ENCODE measurements at regions not wholly inside any gene's neighbourhood (a gene's known extent, or its start where the extent isn't known, plus 50 kb on each side); places are given as distances from the start of the nearest gene placed in this dataset.

DNA sequence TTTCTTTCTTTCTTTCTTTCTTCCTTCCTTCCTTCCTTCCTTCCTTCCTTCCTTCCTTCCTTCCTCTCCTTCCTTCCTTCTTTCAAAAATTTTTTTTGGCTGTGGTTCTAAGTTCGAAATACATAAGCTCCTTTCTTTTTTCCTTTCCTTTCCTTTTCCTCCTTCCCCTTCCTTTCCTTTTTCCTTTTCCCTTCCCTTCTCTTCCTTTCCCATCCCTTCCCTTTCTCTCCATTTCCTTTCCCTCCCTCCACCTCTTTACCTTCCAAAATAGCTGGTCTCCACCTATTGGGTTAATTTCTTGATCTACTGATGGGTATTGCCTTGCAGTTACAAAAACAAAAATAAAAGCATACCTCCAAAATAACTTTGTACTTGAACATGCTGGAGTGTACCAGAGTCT, 73.4 kb upstream of the GPRIN3 start:
- Histone ChIP-seq H3K36me3 (ENCODE audit: control insufficient read depth in 2 of 2, insufficient read depth in 2 of 2, low read length in 2 of 2) (no peaks in the 10 kb centered on the region), H3K27me3 (ENCODE audit: control insufficient read depth in 2 of 2, insufficient read depth in 2 of 2, low read length in 2 of 2) (no peaks in the 10 kb centered on the region), H3K9ac (ENCODE audit: low read depth in 1 of 2, low read length in 2 of 2) (no peak overlapping the region), H3K27ac (ENCODE audit: low read depth in 2 of 2, low read length in 2 of 2) (no peak overlapping the region), H3K4me3 (ENCODE audit: low read length in 2 of 2) (no peak overlapping the region), H3K9me3 (ENCODE audit: control insufficient read depth in 2 of 2, low read length in 2 of 2) (no peaks in the 10 kb centered on the region), H3K4me1 (ENCODE audit: control insufficient read depth in 2 of 2, insufficient read depth in 2 of 2, low read length in 2 of 2) (no peaks in the 10 kb centered on the region)

DNA sequence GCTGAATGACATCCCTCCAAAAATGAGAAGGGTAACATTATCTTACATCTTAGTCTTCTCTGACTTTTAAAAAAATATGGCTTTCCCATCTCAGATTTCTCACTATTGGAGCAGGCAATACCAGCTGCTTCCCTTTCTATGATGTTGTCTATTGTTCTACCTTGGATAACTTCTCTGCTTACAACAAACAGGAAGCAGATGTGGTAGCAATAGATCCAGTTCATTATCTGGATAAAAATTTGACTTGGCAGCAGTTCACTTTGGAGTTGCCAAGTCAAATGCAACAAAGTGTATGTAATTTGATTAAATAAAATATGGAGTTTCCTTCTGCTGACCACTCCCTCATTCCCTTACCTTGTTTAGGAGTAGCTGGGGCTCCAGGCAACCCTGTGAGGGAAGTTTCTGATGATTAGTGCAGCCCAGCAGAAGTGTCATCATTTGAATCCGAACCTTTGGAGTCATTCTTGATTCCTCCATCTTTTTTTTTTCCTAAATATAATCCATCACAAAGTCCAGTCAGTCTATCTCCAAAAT, 72.0 kb upstream of the GPRIN3 start:
- no peaks in the 10 kb centered on the region for H3K36me3 ChIP-seq (ENCODE audit: control insufficient read depth in 2 of 2, insufficient read depth in 2 of 2, low read length in 2 of 2)
- H3K4me3 ChIP-seq (ENCODE audit: low read length in 2 of 2): no peak overlapping the region
- H3K27me3 ChIP-seq (ENCODE audit: control insufficient read depth in 2 of 2, insufficient read depth in 2 of 2, low read length in 2 of 2): no peaks in the 10 kb centered on the region
- no peaks in the 10 kb centered on the region for H3K4me1 ChIP-seq (ENCODE audit: control insufficient read depth in 2 of 2, insufficient read depth in 2 of 2, low read length in 2 of 2)
- H3K27ac ChIP-seq (ENCODE audit: low read depth in 2 of 2, low read length in 2 of 2): no peak overlapping the region
- H3K9me3 ChIP-seq (ENCODE audit: control insufficient read depth in 2 of 2, low read length in 2 of 2): no peaks in the 10 kb centered on the region
- H3K9ac ChIP-seq (ENCODE audit: low read depth in 1 of 2, low read length in 2 of 2): no peak overlapping the region

DNA sequence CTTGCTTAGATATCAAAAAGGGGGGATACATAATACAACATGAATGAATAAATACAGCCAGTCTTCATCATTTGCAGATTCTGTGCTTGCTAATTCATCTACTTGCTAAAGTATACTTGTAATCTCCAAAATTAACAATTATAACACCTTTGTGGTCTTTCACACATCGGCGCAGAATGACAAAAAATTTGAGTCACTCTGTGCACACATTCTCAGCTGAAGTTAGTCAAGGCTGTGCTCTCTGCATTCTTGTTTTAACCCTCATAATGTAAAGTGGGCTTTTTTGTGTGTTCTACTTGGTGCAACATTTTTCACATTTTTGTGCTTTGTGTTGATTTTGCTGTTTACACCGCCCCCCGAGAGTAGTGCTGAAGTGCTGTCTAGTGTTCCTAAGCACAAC, 65.8 kb upstream of the GPRIN3 start:
- Histone ChIP-seq H3K27me3 (ENCODE audit: control insufficient read depth in 2 of 2, insufficient read depth in 2 of 2, low read length in 2 of 2) (no peaks in the 10 kb centered on the region), H3K36me3 (ENCODE audit: control insufficient read depth in 2 of 2, insufficient read depth in 2 of 2, low read length in 2 of 2) (no peaks in the 10 kb centered on the region), H3K27ac (ENCODE audit: low read depth in 2 of 2, low read length in 2 of 2) (no peak overlapping the region), H3K4me1 (ENCODE audit: control insufficient read depth in 2 of 2, insufficient read depth in 2 of 2, low read length in 2 of 2) (no peaks in the 10 kb centered on the region), H3K9me3 (ENCODE audit: control insufficient read depth in 2 of 2, low read length in 2 of 2) (no peaks in the 10 kb centered on the region), H3K9ac (ENCODE audit: low read depth in 1 of 2, low read length in 2 of 2) (no peak overlapping the region), H3K4me3 (ENCODE audit: low read length in 2 of 2) (no peak overlapping the region)

DNA sequence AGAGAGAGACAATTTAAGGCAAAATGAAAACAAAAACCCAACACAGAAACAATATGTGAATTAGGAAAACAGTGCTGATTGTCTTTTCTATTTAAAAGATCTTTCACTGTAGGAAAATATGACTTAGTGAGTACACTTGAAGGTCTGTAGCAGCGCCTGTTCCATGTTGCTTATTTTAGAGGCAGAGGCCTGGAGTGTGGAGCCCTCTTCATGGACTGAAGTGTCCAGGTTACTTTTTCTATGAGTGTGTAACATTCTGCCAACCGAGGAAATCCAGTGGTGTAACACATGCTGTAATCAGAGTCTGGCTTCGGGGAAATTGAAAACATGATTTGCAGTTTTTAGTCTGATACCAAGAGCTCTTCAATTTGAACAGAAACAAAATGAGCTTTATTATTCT, 64.0 kb upstream of the GPRIN3 start:
- Histone ChIP-seq H3K27me3 (ENCODE audit: control insufficient read depth in 2 of 2, insufficient read depth in 2 of 2, low read length in 2 of 2) (no peaks in the 10 kb centered on the region), H3K4me3 (ENCODE audit: low read length in 2 of 2) (no peak overlapping the region), H3K9ac (ENCODE audit: low read depth in 1 of 2, low read length in 2 of 2) (no peak overlapping the region), H3K9me3 (ENCODE audit: control insufficient read depth in 2 of 2, low read length in 2 of 2) (no peaks in the 10 kb centered on the region), H3K4me1 (ENCODE audit: control insufficient read depth in 2 of 2, insufficient read depth in 2 of 2, low read length in 2 of 2) (no peaks in the 10 kb centered on the region), H3K36me3 (ENCODE audit: control insufficient read depth in 2 of 2, insufficient read depth in 2 of 2, low read length in 2 of 2) (no peaks in the 10 kb centered on the region), H3K27ac (ENCODE audit: low read depth in 2 of 2, low read length in 2 of 2) (no peak overlapping the region)

DNA sequence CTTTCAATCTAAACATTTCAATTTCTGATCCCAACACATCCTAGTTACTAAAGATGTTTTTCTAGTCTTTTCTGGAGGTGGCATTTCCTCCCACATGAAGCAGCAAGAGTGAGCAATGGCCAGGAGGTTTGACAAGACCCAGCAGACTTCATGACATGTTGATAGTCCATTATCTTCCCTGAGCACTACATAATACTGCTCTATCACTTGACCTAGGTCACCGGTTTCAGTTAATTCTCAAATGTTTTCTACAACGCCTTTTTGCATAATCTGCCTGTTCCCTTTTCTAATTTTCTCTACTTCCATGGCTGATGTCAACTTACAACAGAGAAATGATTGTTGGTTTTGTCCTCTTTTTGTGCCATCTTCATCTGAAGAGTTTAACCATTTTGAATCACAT, 62.0 kb upstream of the GPRIN3 start:
- no peak overlapping the region for H3K27ac ChIP-seq (ENCODE audit: low read depth in 2 of 2, low read length in 2 of 2)
- H3K27me3 ChIP-seq (ENCODE audit: control insufficient read depth in 2 of 2, insufficient read depth in 2 of 2, low read length in 2 of 2): no peaks in the 10 kb centered on the region
- no peak overlapping the region for H3K9ac ChIP-seq (ENCODE audit: low read depth in 1 of 2, low read length in 2 of 2)
- no peak overlapping the region for H3K4me3 ChIP-seq (ENCODE audit: low read length in 2 of 2)
- no peaks in the 10 kb centered on the region for H3K36me3 ChIP-seq (ENCODE audit: control insufficient read depth in 2 of 2, insufficient read depth in 2 of 2, low read length in 2 of 2)
- H3K4me1 ChIP-seq (ENCODE audit: control insufficient read depth in 2 of 2, insufficient read depth in 2 of 2, low read length in 2 of 2): no peaks in the 10 kb centered on the region
- no peaks in the 10 kb centered on the region for H3K9me3 ChIP-seq (ENCODE audit: control insufficient read depth in 2 of 2, low read length in 2 of 2)

DNA sequence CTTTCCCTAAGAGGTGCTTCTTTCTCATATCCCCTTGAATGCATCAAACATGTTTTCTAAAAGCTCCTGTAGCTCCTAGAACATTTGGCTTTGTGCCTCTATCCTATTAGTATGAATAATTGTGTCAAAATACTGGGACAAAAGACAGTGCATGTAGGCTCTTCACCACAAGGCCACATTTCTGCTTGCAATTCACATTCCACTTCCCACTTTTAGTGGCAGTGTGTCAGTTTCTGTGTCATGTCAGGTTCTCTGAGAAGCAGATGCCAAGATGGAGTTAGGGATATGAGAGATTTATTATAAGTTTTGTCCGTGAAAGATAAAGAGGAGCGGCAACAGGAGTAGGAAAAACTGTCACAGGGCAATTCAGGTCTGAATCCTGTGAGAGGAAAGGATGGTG, 61.3 kb upstream of the GPRIN3 start:
- no peak overlapping the region for H3K4me3 ChIP-seq (ENCODE audit: low read length in 2 of 2)
- no peak overlapping the region for H3K9ac ChIP-seq (ENCODE audit: low read depth in 1 of 2, low read length in 2 of 2)
- no peaks in the 10 kb centered on the region for H3K36me3 ChIP-seq (ENCODE audit: control insufficient read depth in 2 of 2, insufficient read depth in 2 of 2, low read length in 2 of 2)
- H3K27ac ChIP-seq (ENCODE audit: low read depth in 2 of 2, low read length in 2 of 2): no peak overlapping the region
- no peaks in the 10 kb centered on the region for H3K9me3 ChIP-seq (ENCODE audit: control insufficient read depth in 2 of 2, low read length in 2 of 2)
- no peaks in the 10 kb centered on the region for H3K27me3 ChIP-seq (ENCODE audit: control insufficient read depth in 2 of 2, insufficient read depth in 2 of 2, low read length in 2 of 2)
- H3K4me1 ChIP-seq (ENCODE audit: control insufficient read depth in 2 of 2, insufficient read depth in 2 of 2, low read length in 2 of 2): no peaks in the 10 kb centered on the region

DNA sequence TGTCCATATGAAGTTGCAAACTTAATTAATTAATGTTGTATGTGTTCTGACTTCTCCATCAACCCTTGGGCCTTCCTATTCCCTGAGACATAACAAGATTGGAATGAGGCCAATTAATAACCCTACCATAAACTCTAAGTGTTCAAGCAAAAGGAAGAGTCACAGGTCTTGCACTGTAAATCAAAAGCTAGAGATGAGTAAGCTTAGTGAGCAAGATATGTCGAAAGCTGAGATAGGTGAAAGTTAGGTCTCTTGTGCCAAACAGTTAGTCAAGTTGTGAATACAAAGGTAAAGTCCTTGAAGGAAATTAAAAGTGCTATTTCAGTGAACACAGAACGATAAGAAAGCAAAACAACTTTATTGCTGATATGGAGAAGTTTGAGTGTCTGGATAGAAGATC, 58.2 kb upstream of the GPRIN3 start:
- Histone ChIP-seq H3K9me3 (ENCODE audit: control insufficient read depth in 2 of 2, low read length in 2 of 2) (no peaks in the 10 kb centered on the region), H3K4me1 (ENCODE audit: control insufficient read depth in 2 of 2, insufficient read depth in 2 of 2, low read length in 2 of 2) (no peaks in the 10 kb centered on the region), H3K9ac (ENCODE audit: low read depth in 1 of 2, low read length in 2 of 2) (no peak overlapping the region), H3K27me3 (ENCODE audit: control insufficient read depth in 2 of 2, insufficient read depth in 2 of 2, low read length in 2 of 2) (no peaks in the 10 kb centered on the region), H3K36me3 (ENCODE audit: control insufficient read depth in 2 of 2, insufficient read depth in 2 of 2, low read length in 2 of 2) (no peaks in the 10 kb centered on the region), H3K27ac (ENCODE audit: low read depth in 2 of 2, low read length in 2 of 2) (no peak overlapping the region), H3K4me3 (ENCODE audit: low read length in 2 of 2) (no peak overlapping the region)

DNA sequence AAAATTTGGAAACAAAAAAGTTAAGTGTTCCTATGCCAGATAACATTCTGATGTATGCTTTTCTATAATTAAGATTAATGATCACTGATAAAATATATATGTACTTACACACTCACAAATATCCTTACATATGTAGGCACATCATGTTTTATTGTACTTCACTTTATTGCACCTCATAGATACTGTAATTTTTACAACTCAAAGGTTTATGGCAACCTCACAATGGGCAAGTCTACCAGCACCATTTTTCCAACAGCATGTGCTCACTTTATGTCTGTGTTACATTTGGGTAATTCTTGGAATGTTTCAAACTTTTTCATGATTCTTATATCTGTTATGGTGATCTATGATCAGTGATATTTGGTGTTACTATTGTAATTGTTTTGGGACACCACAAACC, 57.8 kb upstream of the GPRIN3 start:
- Histone ChIP-seq H3K9ac (ENCODE audit: low read depth in 1 of 2, low read length in 2 of 2) (no peak overlapping the region), H3K27me3 (ENCODE audit: control insufficient read depth in 2 of 2, insufficient read depth in 2 of 2, low read length in 2 of 2) (no peaks in the 10 kb centered on the region), H3K36me3 (ENCODE audit: control insufficient read depth in 2 of 2, insufficient read depth in 2 of 2, low read length in 2 of 2) (no peaks in the 10 kb centered on the region), H3K9me3 (ENCODE audit: control insufficient read depth in 2 of 2, low read length in 2 of 2) (no peaks in the 10 kb centered on the region), H3K4me1 (ENCODE audit: control insufficient read depth in 2 of 2, insufficient read depth in 2 of 2, low read length in 2 of 2) (no peaks in the 10 kb centered on the region), H3K4me3 (ENCODE audit: low read length in 2 of 2) (no peak overlapping the region), H3K27ac (ENCODE audit: low read depth in 2 of 2, low read length in 2 of 2) (no peak overlapping the region)

DNA sequence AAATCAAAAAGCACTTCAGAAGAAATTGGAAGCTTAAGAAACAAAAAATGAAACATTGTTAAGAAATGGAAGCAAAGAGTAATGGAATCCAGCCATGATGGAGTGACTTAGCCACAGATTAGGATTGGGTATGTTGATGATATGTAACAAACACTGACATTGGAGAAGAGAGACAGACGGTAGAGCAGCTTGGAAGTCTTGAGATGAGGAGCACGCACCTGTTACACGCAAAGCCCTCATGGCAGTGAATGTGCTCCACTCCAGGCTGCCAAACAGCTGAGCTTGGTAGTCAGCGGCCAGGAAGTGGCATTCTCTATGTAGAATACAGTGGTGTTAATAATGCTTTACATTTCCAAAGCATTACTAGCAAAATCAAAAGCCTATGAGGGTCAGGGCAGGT, 56.9 kb upstream of the GPRIN3 start:
- Histone ChIP-seq H3K36me3 (ENCODE audit: control insufficient read depth in 2 of 2, insufficient read depth in 2 of 2, low read length in 2 of 2) (no peaks in the 10 kb centered on the region), H3K9me3 (ENCODE audit: control insufficient read depth in 2 of 2, low read length in 2 of 2) (no peaks in the 10 kb centered on the region), H3K4me1 (ENCODE audit: control insufficient read depth in 2 of 2, insufficient read depth in 2 of 2, low read length in 2 of 2) (no peaks in the 10 kb centered on the region), H3K9ac (ENCODE audit: low read depth in 1 of 2, low read length in 2 of 2) (no peak overlapping the region), H3K27ac (ENCODE audit: low read depth in 2 of 2, low read length in 2 of 2) (no peak overlapping the region), H3K4me3 (ENCODE audit: low read length in 2 of 2) (no peak overlapping the region), H3K27me3 (ENCODE audit: control insufficient read depth in 2 of 2, insufficient read depth in 2 of 2, low read length in 2 of 2) (no peaks in the 10 kb centered on the region)

DNA sequence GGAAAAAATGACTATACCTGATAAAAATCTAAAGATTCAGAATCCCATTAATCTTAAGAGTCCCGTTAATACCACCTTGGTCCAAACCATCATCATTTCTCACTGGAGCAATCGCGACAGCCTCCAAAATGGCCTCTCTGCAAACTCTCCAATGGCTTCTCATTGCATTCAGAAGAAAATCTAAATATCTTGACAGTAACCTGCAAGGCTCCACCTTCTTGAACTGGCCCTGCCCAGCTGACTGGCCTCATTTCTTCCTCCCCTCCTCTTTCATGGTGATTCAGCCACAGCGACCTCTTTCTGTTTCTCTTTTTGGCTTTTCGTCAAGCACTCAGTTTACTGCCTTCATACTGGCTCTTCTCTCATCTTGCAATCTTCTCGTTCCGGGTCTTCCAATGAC, 56.2 kb upstream of the GPRIN3 start:
- no peaks in the 10 kb centered on the region for H3K27me3 ChIP-seq (ENCODE audit: control insufficient read depth in 2 of 2, insufficient read depth in 2 of 2, low read length in 2 of 2)
- no peaks in the 10 kb centered on the region for H3K36me3 ChIP-seq (ENCODE audit: control insufficient read depth in 2 of 2, insufficient read depth in 2 of 2, low read length in 2 of 2)
- H3K9ac ChIP-seq (ENCODE audit: low read depth in 1 of 2, low read length in 2 of 2): no peak overlapping the region
- no peaks in the 10 kb centered on the region for H3K4me1 ChIP-seq (ENCODE audit: control insufficient read depth in 2 of 2, insufficient read depth in 2 of 2, low read length in 2 of 2)
- no peaks in the 10 kb centered on the region for H3K9me3 ChIP-seq (ENCODE audit: control insufficient read depth in 2 of 2, low read length in 2 of 2)
- no peak overlapping the region for H3K27ac ChIP-seq (ENCODE audit: low read depth in 2 of 2, low read length in 2 of 2)
- H3K4me3 ChIP-seq (ENCODE audit: low read length in 2 of 2): no peak overlapping the region

Measured in mucosa of rectum (tissue), 2 donors.